ACC112 (cell line): ENCODE measurements at regions not wholly inside any gene's neighbourhood (a gene's known extent, or its start where the extent isn't known, plus 50 kb on each side); places are given as distances from the start of the nearest gene placed in this dataset.
A peak's percentile ranks its signal among the peaks of the same experiment; 100 is the strongest.
"Not testable (repeated sequence)": the region's sequence is repeated elsewhere in the genome, so short reads cannot be mapped to it uniquely, and the experiment has no call there.

Source experiments
- H2AFZ ChIP-seq: fragments of 200-600 bp; sonication (generic); one replicate; pipeline ENCODE4 v1.6.0; 2017; ENCODE audit warnings: antibody characterized with exemption, low read length; ENCODE audit not compliant: unreplicated experiment
- H3K27ac ChIP-seq: fragments of 200-600 bp; sonication (generic); 2 replicates; pipeline ENCODE4 v1.5.1; 2014; ENCODE audit warnings: low read depth, mild to moderate bottlenecking, antibody characterized with exemption, low read length, moderate library complexity
- H3K27me3 ChIP-seq: fragments of 200-600 bp; sonication (generic); 2 replicates; pipeline ENCODE4 v1.6.1; 2014; ENCODE audit warnings: mild to moderate bottlenecking, antibody characterized with exemption, low read length, moderate library complexity, mixed read lengths; ENCODE audit not compliant: insufficient read depth
- H3K36me3 ChIP-seq: fragments of 200-600 bp; sonication (generic); 2 replicates; pipeline ENCODE4 v1.6.1; 2016; ENCODE audit warnings: mild to moderate bottlenecking, antibody characterized with exemption, low read length, moderate library complexity, mixed read lengths; ENCODE audit not compliant: insufficient read depth
- H3K4me1 ChIP-seq: fragments of 200-600 bp; sonication (generic); one replicate; pipeline ENCODE4 v1.6.1; 2016; ENCODE audit warnings: low read length, mixed read lengths; ENCODE audit not compliant: insufficient read depth, unreplicated experiment, control insufficient read depth
- H3K4me3 ChIP-seq: fragments of 200-600 bp; sonication (generic); 2 replicates; pipeline ENCODE4 v1.5.1; 2014; ENCODE audit warnings: mild to moderate bottlenecking, low read depth, low read length
- H3K79me2 ChIP-seq: fragments of 200-600 bp; sonication (generic); one replicate; pipeline ENCODE4 v1.6.0; 2016; ENCODE audit warnings: low read length; ENCODE audit not compliant: control insufficient read depth, unreplicated experiment, insufficient read depth

- peaks cover 41% of the 10 kb centered on the region for H3K4me1 ChIP-seq
- peak overlapping the region; percentile 26 for H3K27ac ChIP-seq
- H2AFZ ChIP-seq, result peak overlapping the region; percentile 74
Observed at GRCh38 chr3:150232992-150233451, 175.1 kb upstream of the TSC22D2 start.

DNA sequence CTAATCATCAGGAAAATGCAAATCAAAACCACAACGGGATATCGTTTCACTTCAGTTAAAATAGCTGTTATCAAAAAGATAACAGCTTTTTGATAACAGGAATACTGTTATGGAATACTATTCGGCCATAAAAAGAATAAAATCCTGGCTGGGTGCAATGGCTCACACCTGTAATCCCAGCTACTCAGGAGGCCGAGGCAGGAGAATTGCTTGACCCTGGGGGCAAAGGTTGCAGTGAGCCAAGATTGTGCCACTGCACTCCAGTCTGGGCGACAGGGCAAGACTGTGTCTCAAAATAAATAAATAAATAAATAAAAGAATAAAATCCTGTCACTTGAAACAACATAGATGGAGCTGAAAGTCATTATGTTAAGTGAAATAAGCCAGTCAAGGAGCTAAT lies 178.1 kb upstream of the TSC22D2 start:
- no peak overlapping the region for H2AFZ ChIP-seq
- H3K36me3 ChIP-seq, result no peaks in the 10 kb centered on the region
- no peak overlapping the region for H3K27ac ChIP-seq
- H3K79me2 ChIP-seq, result no peaks in the 10 kb centered on the region
- H3K27me3 ChIP-seq, result no peaks in the 10 kb centered on the region
- H3K4me3 ChIP-seq, result no peak overlapping the region
- H3K4me1 ChIP-seq, result peaks cover 14% of the 10 kb centered on the region

More at GRCh38 chr3:150232992-150233451, 175.1 kb upstream of the TSC22D2 start:
- no peaks in the 10 kb centered on the region for H3K36me3 ChIP-seq
- no peak overlapping the region for H3K4me3 ChIP-seq
- no peaks in the 10 kb centered on the region for H3K79me2 ChIP-seq
- no peaks in the 10 kb centered on the region for H3K27me3 ChIP-seq

- not testable (repeated sequence) for H3K27ac ChIP-seq, H3K36me3 ChIP-seq, H3K27me3 ChIP-seq, H3K79me2 ChIP-seq, H2AFZ ChIP-seq, H3K4me3 ChIP-seq, H3K4me1 ChIP-seq
Observed at GRCh38 chr3:150228626-150229025, 179.5 kb upstream of the TSC22D2 start.

DNA sequence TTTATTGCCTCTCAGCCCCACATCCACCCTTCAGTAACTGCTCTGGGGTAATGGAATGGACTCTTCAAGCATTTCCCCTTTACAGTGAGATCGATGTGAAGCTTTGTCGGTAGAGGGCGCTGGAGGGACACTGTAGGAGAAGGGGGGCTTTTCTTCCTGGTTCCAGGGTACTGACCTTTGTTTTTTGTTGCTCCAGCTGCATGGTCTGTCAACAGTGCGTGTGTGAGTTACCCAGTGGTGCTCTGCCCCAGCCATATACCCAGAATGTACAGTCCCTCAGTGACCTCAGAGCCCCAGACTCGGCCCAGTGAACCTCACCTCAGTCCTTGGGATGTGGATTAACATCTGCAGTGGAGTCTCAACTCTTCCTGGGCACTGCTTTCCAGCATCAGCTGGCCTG lies 180.3 kb upstream of the TSC22D2 start:
- Histone ChIP-seq H3K4me3 (no peak overlapping the region), H3K27ac (no peak overlapping the region), H3K27me3 (0 out of 2 replicates have a peak, but pooled peaks cover 4% of the 10 kb centered on the region), H3K4me1 (peaks cover 2% of the 10 kb centered on the region), H2AFZ (no peak overlapping the region), H3K36me3 (no peaks in the 10 kb centered on the region), H3K79me2 (no peaks in the 10 kb centered on the region)

GRCh38 chr3:150225986-150226385 lies 182.1 kb upstream of the TSC22D2 start:
- Histone ChIP-seq H3K36me3 (no peaks in the 10 kb centered on the region), H2AFZ (peak overlapping the region; percentile 21), H3K4me1 (no peaks in the 10 kb centered on the region), H3K27ac (no peak overlapping the region), H3K27me3 (peaks cover 7% of the 10 kb centered on the region; the same call in 1 of the 2 replicates), H3K79me2 (no peaks in the 10 kb centered on the region), H3K4me3 (peak overlapping the region; percentile 19; the same call in 1 of the 2 replicates)

DNA sequence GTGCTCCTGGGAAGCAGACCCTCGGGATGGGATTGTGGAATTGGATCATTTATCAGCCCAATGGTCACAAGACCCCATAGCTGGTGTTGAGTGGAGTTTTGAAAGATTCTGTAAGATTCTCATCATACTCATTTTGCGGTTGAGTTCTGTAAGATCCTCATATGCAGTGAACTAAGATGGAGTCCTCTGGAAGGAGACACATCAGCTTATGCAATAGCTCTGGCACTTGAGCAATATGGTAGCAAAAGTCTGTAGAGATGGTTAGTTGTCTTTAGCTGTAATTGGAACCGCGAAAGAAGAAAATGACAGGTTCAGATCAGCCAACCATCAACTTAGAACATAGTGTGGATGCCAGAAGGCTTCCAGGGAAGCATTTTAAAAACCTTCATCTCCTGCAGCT lies 184.5 kb upstream of the TSC22D2 start:
- Histone ChIP-seq H3K27me3 (peaks cover 7% of the 10 kb centered on the region; the same call in 1 of the 2 replicates), H3K36me3 (no peaks in the 10 kb centered on the region), H2AFZ (no peak overlapping the region), H3K4me1 (no peaks in the 10 kb centered on the region), H3K27ac (no peak overlapping the region), H3K79me2 (no peaks in the 10 kb centered on the region), H3K4me3 (no peak overlapping the region)

GRCh38 chr3:150222691-150223489 lies 185.2 kb upstream of the TSC22D2 start:
- H3K27ac ChIP-seq, result no peak overlapping the region
- H3K4me3 ChIP-seq, result no peak overlapping the region
- H3K36me3 ChIP-seq, result no peaks in the 10 kb centered on the region
- H3K4me1 ChIP-seq, result no peaks in the 10 kb centered on the region
- no peak overlapping the region for H2AFZ ChIP-seq
- H3K27me3 ChIP-seq, result peaks cover 7% of the 10 kb centered on the region; the same call in 1 of the 2 replicates
- H3K79me2 ChIP-seq, result no peaks in the 10 kb centered on the region

DNA sequence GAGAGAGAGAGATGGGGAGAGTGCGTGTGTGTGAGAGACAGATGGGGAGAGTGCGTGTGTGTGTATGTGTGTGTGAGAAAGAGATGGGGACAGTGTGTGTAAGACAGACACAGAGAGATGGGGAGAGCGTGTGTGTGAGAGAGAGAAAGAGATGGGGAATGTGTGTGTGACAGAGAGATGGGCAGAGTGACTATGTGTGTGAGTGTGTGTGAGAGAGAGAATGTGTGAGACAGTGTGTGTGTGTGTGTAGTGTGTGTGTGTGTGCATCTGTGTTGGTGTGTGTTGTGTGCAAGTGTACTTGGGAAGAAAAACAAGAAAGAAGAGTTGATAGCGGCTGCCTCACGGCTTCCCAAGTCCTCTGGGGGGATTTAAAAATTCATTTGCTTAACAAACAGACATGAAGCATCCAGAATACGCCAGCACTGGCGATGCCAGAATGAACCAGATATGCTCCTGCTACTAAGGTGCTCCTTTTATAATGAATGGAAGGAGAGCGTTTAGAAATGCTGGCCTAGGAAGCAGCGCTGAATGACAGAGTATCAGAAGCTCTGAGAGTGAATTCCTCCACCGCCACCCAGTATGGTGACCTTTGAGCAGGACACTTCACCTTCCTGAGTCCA lies 186.1 kb upstream of the TSC22D2 start:
- Histone ChIP-seq H3K4me3 (no peak overlapping the region), H2AFZ (no peak overlapping the region)

DNA sequence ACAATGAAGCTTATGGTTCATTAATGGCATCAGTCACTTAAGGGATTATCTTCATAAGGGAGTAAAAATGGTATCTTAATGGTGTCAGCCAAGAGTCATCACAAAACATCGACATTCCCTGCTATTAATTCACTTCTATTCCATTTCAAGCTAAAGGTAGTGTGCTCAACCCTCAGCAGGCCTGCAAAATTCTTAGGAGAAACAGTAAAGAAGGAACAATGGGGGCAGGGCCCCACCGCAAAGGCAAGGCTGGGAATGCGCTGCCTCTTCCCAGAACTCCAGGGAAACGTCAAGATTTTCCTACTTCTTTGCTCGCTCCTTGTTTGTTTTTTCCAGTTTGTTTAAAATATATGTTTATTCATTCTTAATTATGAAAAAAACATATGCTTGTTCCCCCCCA lies 187.3 kb upstream of the TSC22D2 start:
- no peaks in the 10 kb centered on the region for H3K79me2 ChIP-seq
- peaks cover 7% of the 10 kb centered on the region; the same call in 1 of the 2 replicates for H3K27me3 ChIP-seq
- no peaks in the 10 kb centered on the region for H3K4me1 ChIP-seq
- peak overlapping the region; percentile 59 for H3K4me3 ChIP-seq
- no peaks in the 10 kb centered on the region for H3K36me3 ChIP-seq
- peak overlapping the region; percentile 28 for H2AFZ ChIP-seq
- H3K27ac ChIP-seq, result no peak overlapping the region

More for the DNA sequence above, 186.1 kb upstream of the TSC22D2 start:
- Histone ChIP-seq H3K27me3 (peaks cover 7% of the 10 kb centered on the region; the same call in 1 of the 2 replicates), H3K27ac (no peak overlapping the region), H3K4me1 (no peaks in the 10 kb centered on the region), H3K79me2 (no peaks in the 10 kb centered on the region), H3K36me3 (no peaks in the 10 kb centered on the region)

GRCh38 chr3:150220041-150220440 lies 188.1 kb upstream of the TSC22D2 start:
- Histone ChIP-seq H3K36me3 (no peaks in the 10 kb centered on the region), H3K27ac (no peak overlapping the region), H3K4me3 (no peak overlapping the region), H3K27me3 (peaks cover 7% of the 10 kb centered on the region; the same call in 1 of the 2 replicates), H3K4me1 (no peaks in the 10 kb centered on the region), H2AFZ (no peak overlapping the region), H3K79me2 (no peaks in the 10 kb centered on the region)
